GM12873 (cell line): ENCODE measurements at regions not wholly inside any gene's neighbourhood (a gene's known extent, or its start where the extent isn't known, plus 50 kb on each side); places are given as distances from the start of the nearest gene placed in this dataset.

Source experiments
- CTCF ChIP-seq: IDR thresholded peaks from 2 replicates; pipeline ENCODE4 v1.5.1; 2012; ENCODE audit warnings: low read depth, mild to moderate bottlenecking, moderate library complexity, low read length, control low read depth; ENCODE audit not compliant: insufficient read depth; ENCODE audit errors: missing control alignments

GRCh38 chr1:233722212-233722979 lies 108.5 kb downstream of the KCNK1 start:
- no peak for TF ChIP-seq CTCF

- no peak for TF ChIP-seq CTCF
Measured at GRCh38 chr1:233723387-233723786, 109.5 kb downstream of the KCNK1 start.

GRCh38 chr1:233725423-233725822 lies 111.5 kb downstream of the KCNK1 start:
- TF ChIP-seq CTCF = no peak

GRCh38 chr1:233728721-233729120 lies 114.8 kb downstream of the KCNK1 start:
- no peak for TF ChIP-seq CTCF

GRCh38 chr1:233730380-233730779 lies 116.5 kb downstream of the KCNK1 start:
- TF ChIP-seq CTCF = no peak

- peak; percentile 21 for TF ChIP-seq CTCF
Measured at GRCh38 chr1:233730809-233731208, 116.9 kb downstream of the KCNK1 start.

- TF ChIP-seq CTCF = no peak
Measured at GRCh38 chr1:233732206-233732605, 118.3 kb downstream of the KCNK1 start.
